MM.1S (cell line): ENCODE measurements at regions not wholly inside any gene's neighbourhood (a gene's known extent, or its start where the extent isn't known, plus 50 kb on each side); places are given as distances from the start of the nearest gene placed in this dataset.

Experiments
- CTCF ChIP-seq: fragments of 300-600 bp; sonication (generic); IDR thresholded peaks from 2 replicates; pipeline ENCODE4 v1.5.1; 2016; ENCODE audit warnings: antibody characterized with exemption, low read length, mixed read lengths
- EZH2 ChIP-seq: fragments of 300-600 bp; sonication (generic); optimal IDR thresholded peaks from 2 replicates; pipeline ENCODE3; 2017; ENCODE audit warnings: low read depth, mild to moderate bottlenecking, antibody characterized with exemption, low read length, mixed read lengths
- EZH2phosphoT487 ChIP-seq: fragments of 300-600 bp; sonication (generic); IDR thresholded peaks from 2 replicates; pipeline ENCODE4 v1.6.1; 2018; ENCODE audit warnings: antibody characterized with exemption, low read length

DNA sequence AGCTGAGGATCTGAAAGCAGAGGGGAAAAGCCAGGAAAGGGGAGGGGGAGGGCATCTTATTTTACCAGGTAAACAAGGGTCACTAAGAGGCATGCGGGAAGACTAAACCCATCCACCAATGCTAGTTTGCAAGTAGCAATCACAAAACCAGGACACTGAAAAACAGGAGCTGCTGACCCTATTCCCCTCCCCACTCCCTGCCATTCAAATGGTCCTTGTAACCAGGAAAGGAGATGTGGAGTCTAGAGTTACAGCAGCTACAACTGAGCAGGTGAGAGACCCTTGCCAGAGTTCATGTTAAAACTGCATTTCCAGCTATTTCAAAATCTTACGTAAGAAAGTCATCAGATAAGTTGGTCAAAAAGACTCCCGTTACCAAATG lies 85.3 kb upstream of the SIMC1 start:
- TF ChIP-seq EZH2, result no peak
- no peak for TF ChIP-seq CTCF
- TF ChIP-seq EZH2phosphoT487, result no peak
